Tibial nerve (tissue), 4 donors: ENCODE measurements at regions not wholly inside any gene's neighbourhood (a gene's known extent, or its start where the extent isn't known, plus 50 kb on each side); places are given as distances from the start of the nearest gene placed in this dataset.

Experiments
- DNase-seq, 2 donors: peaks; one replicate each; pipeline ENCODE4 v3.0.0-alpha.2; 2019; ENCODE audit warnings: low spot score in 2 of 2
- H3K27ac ChIP-seq, 4 donors: fragments of 200-600 bp; sonication (generic) in 3 of 4; one replicate each; pipeline ENCODE4 v1.5.1; 2017 to 2019; ENCODE audit warnings: mild to moderate bottlenecking in 1 of 4
- H3K27me3 ChIP-seq, 2 donors: fragments of 200-600 bp; sonication (generic) in 1 of 2; one replicate each; pipeline versions ENCODE4 v1.5.1 to v1.6.0; 2017 to 2019
- H3K36me3 ChIP-seq, 3 donors: fragments of 200-600 bp; sonication (generic); one replicate each; pipeline ENCODE4 v1.5.1; 2018 to 2019
- H3K4me1 ChIP-seq, 4 donors: fragments of 200-600 bp; sonication (generic) in 3 of 4; one replicate each; pipeline ENCODE4 v1.5.1; 2017 to 2019
- H3K4me3 ChIP-seq, 4 donors: fragments of 200-600 bp; sonication (generic) in 3 of 4; one replicate each; pipeline ENCODE4 v1.5.1; 2017 to 2019; ENCODE audit warnings: mild to moderate bottlenecking in 1 of 4, moderate library complexity in 1 of 4
- H3K9me3 ChIP-seq, 4 donors: fragments of 200-600 bp; sonication (generic) in 3 of 4; one replicate each; pipeline ENCODE4 v1.5.1; 2017 to 2019
- EP300 ChIP-seq, 2 donors: sonication (generic); formaldehyde crosslinking; IDR thresholded peaks; one replicate each; pipeline ENCODE4 v1.6.1; 2017; ENCODE audit warnings: antibody characterized with exemption in 2 of 2, mild to moderate bottlenecking in 1 of 2
- POLR2A ChIP-seq, 2 donors: fragments of 450-650 bp; IDR thresholded peaks; one replicate each; pipeline ENCODE4 v1.6.1; 2017; ENCODE audit warnings: antibody characterized with exemption in 2 of 2, mild to moderate bottlenecking in 2 of 2, moderate library complexity in 2 of 2
- WGBS, 2 donors: methylation state at CpG; one replicate each; pipeline ENCODE4 v1.1.5; 2018; 5-methylcytosine and 5-hydroxymethylcytosine counted together
- TF ChIP-seq, protein P1 (sequence below), 5 experiments: fragments of 200-600 bp in 3 of 5; fragments of 450-650 bp in 2 of 5; sonication (generic) in 3 of 5; IDR thresholded peaks; one replicate each; pipeline ENCODE4 v1.5.1; 2016 to 2019; ENCODE audit warnings: antibody characterized with exemption in 5 of 5, mild to moderate bottlenecking in 3 of 5, moderate library complexity in 2 of 5

DNA sequence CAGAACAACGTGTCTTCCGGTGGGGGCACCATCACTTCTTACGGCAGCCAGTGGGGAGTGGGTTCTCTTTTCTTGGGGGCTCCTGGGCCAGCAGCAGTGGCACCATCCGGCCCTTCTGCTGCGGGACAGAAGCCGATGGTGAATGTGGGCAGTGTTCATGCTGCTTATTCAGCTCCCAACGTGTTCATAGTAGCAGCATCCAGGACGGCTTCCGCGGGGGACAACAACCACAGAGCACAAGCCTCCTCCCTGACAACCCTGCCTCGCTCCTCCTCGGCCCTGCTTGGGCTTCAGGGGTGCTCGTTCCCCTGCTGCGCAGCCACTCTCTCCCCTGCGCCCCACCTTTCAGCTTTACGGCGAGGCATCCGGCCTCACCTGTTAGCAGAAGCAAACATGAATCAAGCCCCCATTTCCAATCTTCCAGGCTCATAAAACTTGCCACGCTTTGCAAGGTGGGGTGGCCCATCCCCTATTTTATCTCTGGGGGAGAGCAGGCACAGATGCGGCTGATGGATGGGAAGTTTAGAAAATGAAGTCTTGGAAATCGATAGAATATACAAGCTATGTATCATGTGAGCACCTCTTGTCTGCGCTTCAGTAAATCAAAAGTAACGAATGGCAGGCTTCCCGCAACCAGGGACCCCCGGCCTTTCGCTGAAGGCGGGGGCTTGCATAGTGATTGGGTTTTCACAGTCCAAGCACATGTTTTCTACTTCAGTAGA is 191.8 kb upstream of the NECTIN1 start:
- Histone ChIP-seq H3K4me1 (no peaks in the 10 kb centered on the region), H3K36me3 (no peaks in the 10 kb centered on the region), H3K4me3 (no peak overlapping the region), H3K9me3 (peaks cover 0 to 2% (median 0%) of the 10 kb centered on the region in 4 donors), H3K27ac (no peak overlapping the region), H3K27me3 (peaks cover 0 to 35% of the 10 kb centered on the region in 2 donors)
- TF ChIP-seq EP300 (IDR thresholded peaks at IDR 0.05) (no peak), POLR2A (IDR thresholded peaks at IDR 0.05) (no peak)
- TF ChIP-seq, protein P1, sequence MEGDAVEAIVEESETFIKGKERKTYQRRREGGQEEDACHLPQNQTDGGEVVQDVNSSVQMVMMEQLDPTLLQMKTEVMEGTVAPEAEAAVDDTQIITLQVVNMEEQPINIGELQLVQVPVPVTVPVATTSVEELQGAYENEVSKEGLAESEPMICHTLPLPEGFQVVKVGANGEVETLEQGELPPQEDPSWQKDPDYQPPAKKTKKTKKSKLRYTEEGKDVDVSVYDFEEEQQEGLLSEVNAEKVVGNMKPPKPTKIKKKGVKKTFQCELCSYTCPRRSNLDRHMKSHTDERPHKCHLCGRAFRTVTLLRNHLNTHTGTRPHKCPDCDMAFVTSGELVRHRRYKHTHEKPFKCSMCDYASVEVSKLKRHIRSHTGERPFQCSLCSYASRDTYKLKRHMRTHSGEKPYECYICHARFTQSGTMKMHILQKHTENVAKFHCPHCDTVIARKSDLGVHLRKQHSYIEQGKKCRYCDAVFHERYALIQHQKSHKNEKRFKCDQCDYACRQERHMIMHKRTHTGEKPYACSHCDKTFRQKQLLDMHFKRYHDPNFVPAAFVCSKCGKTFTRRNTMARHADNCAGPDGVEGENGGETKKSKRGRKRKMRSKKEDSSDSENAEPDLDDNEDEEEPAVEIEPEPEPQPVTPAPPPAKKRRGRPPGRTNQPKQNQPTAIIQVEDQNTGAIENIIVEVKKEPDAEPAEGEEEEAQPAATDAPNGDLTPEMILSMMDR (IDR thresholded peaks at IDR 0.05), result no peak
- DNase-seq, result no peak
- WGBS, 2 donors, result 74 to 76% methylated on average over 27 of the region's 27 CpGs

DNA sequence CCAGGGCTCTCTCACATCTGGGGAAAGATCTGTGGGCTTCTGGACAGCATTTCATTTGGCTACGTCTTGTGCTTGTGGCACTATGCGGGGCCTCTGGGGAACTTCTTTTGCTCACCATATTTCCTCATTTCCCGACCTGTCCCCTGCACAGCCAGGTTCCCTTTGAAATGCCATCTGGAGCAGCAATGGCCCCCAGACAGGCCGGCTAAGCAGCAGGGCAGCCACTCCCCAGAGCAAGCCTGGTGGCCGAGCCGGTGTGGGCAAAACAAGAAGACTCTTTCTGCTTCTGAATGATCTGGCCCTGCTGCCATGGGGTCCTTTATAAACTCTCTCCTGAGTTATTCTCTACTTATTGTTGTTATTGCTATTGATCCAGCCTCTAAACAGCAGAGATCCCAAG is 190.7 kb upstream of the NECTIN1 start:
- WGBS, 2 donors, result 34 to 60% methylated on average over 6 of the region's 6 CpGs
- Histone ChIP-seq H3K27me3 (peaks cover 0 to 35% of the 10 kb centered on the region in 2 donors), H3K4me3 (no peak overlapping the region), H3K4me1 (no peaks in the 10 kb centered on the region), H3K9me3 (no peaks in the 10 kb centered on the region), H3K36me3 (no peaks in the 10 kb centered on the region), H3K27ac (no peak overlapping the region)
- DNase-seq, result no peak
- TF ChIP-seq POLR2A (IDR thresholded peaks at IDR 0.05) (no peak), EP300 (IDR thresholded peaks at IDR 0.05) (no peak)
- TF ChIP-seq, protein P1 (IDR thresholded peaks at IDR 0.05), result no peak

DNA sequence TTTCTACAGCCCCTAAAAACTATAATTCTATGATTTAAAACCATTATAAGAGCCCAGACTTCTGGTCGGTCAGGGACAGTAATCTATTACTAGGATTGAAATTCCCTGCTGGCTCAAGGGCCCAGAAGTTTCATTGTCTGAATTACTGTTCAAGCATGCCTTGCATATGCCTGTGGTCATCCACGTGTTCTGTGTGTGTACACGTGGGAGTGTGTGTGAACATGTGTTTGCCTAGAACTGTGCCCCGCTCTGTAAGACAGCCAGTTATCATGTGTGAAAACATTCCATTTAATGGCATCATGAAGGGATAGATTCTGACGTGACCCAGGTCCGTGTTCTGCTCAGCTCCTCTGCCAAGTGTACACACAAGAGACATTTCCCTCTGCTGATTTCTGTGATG is 189.3 kb upstream of the NECTIN1 start:
- Histone ChIP-seq H3K4me3 (no peak overlapping the region), H3K36me3 (no peaks in the 10 kb centered on the region), H3K9me3 (no peaks in the 10 kb centered on the region), H3K4me1 (no peaks in the 10 kb centered on the region), H3K27me3 (peaks cover 0 to 35% of the 10 kb centered on the region in 2 donors), H3K27ac (no peak overlapping the region)
- TF ChIP-seq POLR2A (IDR thresholded peaks at IDR 0.05), result no peak
- TF ChIP-seq, protein P1 (IDR thresholded peaks at IDR 0.05), result no peak
- TF ChIP-seq EP300 (IDR thresholded peaks at IDR 0.05), result no peak
- WGBS, 2 donors, result 52 to 61% methylated on average over 6 of the region's 6 CpGs
- DNase-seq, result no peak

GRCh38 chr11:119916568-119916967 is 187.6 kb upstream of the NECTIN1 start:
- WGBS, 2 donors, result 47 to 66% methylated on average over 2 of the region's 2 CpGs
- H3K4me3 ChIP-seq, result no peak overlapping the region
- H3K27ac ChIP-seq, result no peak overlapping the region
- TF ChIP-seq, protein P1 (IDR thresholded peaks at IDR 0.05), result no peak
- no peak for TF ChIP-seq EP300 (IDR thresholded peaks at IDR 0.05)
- no peak for TF ChIP-seq POLR2A (IDR thresholded peaks at IDR 0.05)
- H3K4me1 ChIP-seq, result no peaks in the 10 kb centered on the region
- no peaks in the 10 kb centered on the region for H3K9me3 ChIP-seq
- H3K27me3 ChIP-seq, result peaks cover 0 to 26% of the 10 kb centered on the region in 2 donors
- H3K36me3 ChIP-seq, result no peaks in the 10 kb centered on the region
- no peak for DNase-seq

DNA sequence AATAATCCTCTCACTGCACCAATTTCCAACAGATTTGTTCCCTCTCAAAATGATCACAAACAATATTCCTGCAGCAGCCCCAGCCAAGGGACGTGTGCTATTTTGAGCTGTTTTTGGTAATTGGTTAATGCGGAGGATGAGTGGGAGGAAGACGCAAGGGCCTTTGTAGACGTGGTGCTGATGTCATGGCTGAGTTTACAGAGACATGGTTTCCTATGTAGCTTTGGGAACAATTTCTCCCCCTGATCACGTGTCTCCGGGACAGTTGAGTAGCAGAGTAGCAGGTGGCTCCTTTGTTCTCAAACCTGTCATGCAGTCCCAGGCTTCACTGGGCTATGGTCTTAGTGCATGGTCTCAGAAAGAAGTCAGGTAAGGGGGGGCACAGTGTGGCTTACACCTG is 183.2 kb upstream of the NECTIN1 start:
- no peak for DNase-seq
- no peaks in the 10 kb centered on the region for H3K27me3 ChIP-seq
- no peaks in the 10 kb centered on the region for H3K4me1 ChIP-seq
- 57 to 62% methylated on average over 6 of the region's 6 CpGs for WGBS, 2 donors
- no peak overlapping the region for H3K27ac ChIP-seq
- no peaks in the 10 kb centered on the region for H3K9me3 ChIP-seq
- no peak overlapping the region for H3K4me3 ChIP-seq
- TF ChIP-seq, protein P1 (IDR thresholded peaks at IDR 0.05), result no peak
- TF ChIP-seq EP300 (IDR thresholded peaks at IDR 0.05) (no peak), POLR2A (IDR thresholded peaks at IDR 0.05) (no peak)
- H3K36me3 ChIP-seq, result no peaks in the 10 kb centered on the region
